OCI-LY1 (cell line): ENCODE measurements at regions not wholly inside any gene's neighbourhood (a gene's known extent, or its start where the extent isn't known, plus 50 kb on each side); places are given as distances from the start of the nearest gene placed in this dataset.

Experiments used
- CTCF ChIP-seq: fragments of 200-600 bp; sonication (generic), shearing (Covaris generic); IDR thresholded peaks from 2 replicates; pipeline ENCODE4 v1.5.1; 2017; ENCODE audit warnings: mild to moderate bottlenecking, antibody characterized with exemption, low read length, moderate library complexity, mixed read lengths
- EZH2 ChIP-seq: fragments of 200-600 bp; sonication (generic), shearing (Covaris generic); IDR thresholded peaks from 2 replicates; pipeline ENCODE4 v1.8.0; 2017; ENCODE audit warnings: borderline replicate concordance, mixed run types, mild to moderate bottlenecking, antibody characterized with exemption, low read length, moderate library complexity, mixed read lengths

- no peak for TF ChIP-seq EZH2
- no peak for TF ChIP-seq CTCF
These were observed 93.2 kb downstream of the GASK1B start for GRCh38 chr4:158079661-158080060.
